Posterior vena cava (tissue), 2 donors: ENCODE measurements at regions not wholly inside any gene's neighbourhood (a gene's known extent, or its start where the extent isn't known, plus 50 kb on each side); places are given as distances from the start of the nearest gene placed in this dataset.
"Not testable (repeated sequence)": the region's sequence is repeated elsewhere in the genome, so short reads cannot be mapped to it uniquely, and the experiment has no call there.

ENCODE experiments used
- DNase-seq: peaks from one replicate; pipeline ENCODE4 v3.0.0-alpha.2; 2020; ENCODE audit warnings: low spot score
- intact Hi-C, 2 donors: fragments of 100-400 bp; cut with DNase I; formaldehyde crosslinking; loops; one replicate each; pipeline versions ENCODE4 v1.14.1 to v1.14.2; 2022 to 2023
- donor health status: DM: yes; HTN: yes; CAD: no.
- donor health status: DM: yes; HTN: yes; CAD: no.

DNA sequence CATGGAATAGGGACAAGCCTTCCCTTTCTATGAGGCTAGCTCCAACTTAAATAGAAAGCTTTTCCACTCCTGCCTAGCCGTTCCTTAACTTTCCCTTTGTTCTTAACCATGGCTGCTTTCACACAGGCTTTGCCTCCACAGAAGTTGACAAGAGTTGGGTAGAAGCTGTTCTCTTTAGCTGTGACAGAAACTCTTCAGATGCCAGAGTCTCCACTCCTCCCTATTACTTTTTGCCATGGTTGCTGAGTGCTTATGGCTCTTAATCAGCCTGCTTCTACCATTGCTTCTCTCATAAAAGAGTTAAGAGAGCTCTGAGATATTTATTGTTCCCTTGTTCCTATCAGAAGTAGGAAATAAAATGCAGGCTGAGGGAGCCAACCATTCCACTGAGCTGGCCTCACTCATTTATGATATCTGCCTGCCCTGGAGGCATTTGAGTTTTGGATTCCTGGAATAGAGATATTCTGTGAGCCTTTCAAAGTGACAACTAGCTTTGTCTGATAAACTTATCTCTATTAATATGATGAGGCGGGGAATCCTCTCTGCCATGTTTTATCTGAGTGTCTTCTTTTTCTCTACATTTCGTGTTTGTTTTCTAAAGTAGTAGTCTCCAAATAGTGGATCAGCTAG, 162.6 kb downstream of the DMAC1 start:
- intact Hi-C loops: no loop called here
- DNase-seq: no peak

DNA sequence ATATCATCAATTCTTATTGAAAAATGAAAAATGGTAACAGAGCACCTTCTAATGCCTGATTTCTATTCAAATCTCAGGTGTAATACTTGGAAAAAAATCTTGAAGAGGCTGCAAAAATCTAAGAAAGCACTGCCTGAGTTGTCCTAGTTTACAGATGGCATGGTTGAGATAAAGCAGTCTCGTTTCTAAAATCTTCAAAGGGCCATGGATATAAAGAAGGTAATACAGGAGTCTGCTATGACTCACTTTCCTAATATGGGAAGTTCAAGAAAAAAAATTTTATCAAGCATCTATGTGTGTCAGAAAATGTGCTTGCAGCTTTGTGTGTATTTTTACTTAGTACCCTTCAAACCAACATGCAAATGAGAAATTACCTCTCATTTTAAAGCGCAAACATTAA, 163.3 kb downstream of the DMAC1 start:
- intact Hi-C loops: no loop called here
- DNase-seq: no peak

DNA sequence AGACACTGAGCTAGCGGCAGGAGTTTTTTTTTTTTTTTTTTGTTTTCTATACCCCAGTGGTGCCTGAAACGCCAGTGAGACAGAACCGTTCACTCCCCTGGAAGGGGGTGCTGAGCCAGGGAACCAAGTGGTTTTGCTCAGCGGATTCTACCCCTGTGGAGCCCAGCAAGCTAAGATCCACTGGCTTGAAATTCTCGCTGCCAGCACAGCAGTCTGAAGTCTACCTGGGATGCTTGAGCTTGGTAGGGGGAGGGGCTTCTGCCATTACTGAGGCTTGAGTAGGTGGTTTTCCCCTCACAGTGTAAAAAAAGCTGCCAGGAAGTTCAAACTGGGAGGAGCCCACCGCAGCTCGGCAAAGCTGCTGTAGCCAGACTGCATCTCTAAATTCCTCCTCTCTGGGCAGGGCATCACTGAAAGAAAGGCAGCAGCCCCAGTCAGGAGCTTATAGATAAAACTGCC, 173.0 kb downstream of the DMAC1 start:
- DNase-seq, intact Hi-C loops: not testable (repeated sequence)

DNA sequence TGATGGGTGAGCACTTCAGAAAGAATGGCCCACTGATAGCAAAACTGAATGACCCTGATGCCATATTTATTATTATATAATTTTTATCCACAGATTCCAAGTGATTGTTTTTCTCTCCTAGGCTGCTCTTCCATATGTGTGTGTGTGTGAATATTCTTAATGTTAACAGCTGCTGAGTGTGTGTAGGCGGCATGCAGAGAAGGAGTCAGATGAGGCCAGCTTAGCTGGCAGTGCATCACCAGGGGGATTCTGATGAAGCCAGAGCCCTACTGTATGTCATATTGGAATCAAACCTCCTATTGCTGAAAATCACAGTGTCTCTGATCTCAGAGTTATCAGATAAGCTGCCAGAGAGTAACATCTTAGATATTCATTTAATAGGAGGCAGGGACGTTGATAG, 177.1 kb downstream of the DMAC1 start:
- intact Hi-C loops: no loop called here

DNA sequence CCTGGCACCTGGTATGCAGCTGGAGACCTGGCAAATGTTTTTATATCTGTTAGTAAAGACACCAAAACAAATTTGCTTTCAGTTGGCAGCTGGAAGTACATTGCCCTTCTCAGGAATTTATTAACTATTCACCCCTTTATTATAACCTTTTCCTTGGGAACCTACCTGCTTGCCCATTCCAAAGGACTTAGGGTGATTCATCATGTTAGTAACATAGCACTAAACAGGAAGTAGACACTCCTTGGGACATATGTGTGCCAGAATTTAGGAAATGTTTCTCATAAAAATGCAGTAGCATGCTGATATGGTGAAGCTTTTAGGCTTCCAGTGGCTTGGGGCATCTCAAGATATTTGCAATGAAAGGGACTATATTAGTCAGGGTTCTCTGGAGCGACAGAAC, 184.2 kb downstream of the DMAC1 start:
- intact Hi-C loops: no loop called here
- DNase-seq: no peak

More for the DNA sequence above, 177.1 kb downstream of the DMAC1 start:
- DNase-seq: no peak

DNA sequence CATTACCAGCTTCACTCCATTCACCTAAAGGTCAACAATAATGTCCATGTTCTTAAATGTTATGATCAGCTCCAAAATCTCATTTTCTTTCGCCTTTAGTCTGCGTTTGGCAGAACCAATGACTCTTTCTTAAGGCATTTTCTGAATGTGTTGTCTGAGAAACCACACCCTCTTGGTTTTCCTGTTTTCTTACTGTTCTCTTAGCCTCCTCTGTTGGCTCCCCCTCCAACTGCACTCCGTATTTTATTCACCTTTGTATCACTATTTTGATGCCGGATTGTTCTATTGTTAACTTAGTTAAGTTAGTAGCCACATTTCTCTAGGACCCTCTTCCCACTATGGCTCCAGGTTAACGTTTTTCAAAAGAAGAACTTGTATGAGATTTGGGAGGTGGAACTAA, 185.6 kb downstream of the DMAC1 start:
- DNase-seq: no peak
- intact Hi-C loops: no loop called here

DNA sequence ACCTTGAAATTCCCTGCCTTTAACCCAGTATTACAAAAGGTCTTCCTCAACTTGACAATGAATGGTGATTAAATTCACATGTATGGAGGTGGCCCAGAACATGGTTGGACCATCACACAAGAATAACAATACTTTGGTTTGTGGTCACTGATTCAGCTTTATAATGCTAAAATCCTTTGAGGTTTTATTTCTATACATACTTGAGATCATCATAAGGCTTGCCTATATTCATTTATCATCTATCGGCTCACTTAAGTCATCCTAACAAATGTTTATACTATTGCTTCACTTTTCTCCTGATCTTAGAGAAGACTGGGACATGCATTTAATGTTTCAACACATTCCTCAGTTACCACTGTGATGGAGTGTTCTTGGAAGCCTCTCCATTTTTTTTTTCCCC, 191.3 kb downstream of the DMAC1 start:
- DNase-seq: no peak
- intact Hi-C loops: no loop called here

DNA sequence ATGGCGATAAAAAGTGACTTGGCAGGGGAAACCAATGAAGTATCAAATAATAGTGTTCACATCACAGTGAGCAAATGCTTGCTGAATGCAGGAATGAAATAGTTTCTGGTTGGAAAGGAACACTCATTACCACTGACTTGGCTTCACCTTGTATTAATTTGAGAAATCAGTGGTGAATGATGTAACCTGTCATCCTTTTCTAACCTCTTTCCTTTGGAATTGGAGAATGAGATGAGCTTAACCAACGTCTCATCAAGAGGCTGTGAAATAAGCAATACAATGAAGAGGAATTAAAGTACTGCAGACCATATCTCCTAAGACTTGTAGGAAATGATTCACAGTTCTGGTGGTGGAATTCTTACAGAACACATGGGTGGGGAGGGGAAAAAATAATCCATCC, 192.2 kb downstream of the DMAC1 start:
- DNase-seq: no peak
- intact Hi-C loops: no loop called here

DNA sequence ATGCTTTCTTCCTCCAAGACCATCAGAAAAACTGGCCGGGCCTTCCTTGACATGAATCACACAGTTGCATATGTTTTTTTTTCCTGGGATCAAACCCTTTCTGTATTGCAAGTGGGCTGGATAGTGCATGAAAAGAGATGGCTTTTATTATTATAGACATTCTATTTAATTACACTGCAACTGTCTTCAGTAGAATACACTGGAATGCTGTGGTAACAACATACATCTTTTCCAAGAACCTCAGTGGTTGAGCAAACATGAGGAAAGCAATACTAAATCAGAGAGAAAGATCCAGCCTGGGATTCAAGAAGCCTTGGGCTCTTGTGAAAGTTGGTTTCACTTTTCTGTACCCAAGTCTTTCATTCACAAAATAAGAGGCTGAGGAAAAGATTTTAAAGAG, 193.0 kb downstream of the DMAC1 start:
- intact Hi-C loops: no loop called here
- DNase-seq: no peak

DNA sequence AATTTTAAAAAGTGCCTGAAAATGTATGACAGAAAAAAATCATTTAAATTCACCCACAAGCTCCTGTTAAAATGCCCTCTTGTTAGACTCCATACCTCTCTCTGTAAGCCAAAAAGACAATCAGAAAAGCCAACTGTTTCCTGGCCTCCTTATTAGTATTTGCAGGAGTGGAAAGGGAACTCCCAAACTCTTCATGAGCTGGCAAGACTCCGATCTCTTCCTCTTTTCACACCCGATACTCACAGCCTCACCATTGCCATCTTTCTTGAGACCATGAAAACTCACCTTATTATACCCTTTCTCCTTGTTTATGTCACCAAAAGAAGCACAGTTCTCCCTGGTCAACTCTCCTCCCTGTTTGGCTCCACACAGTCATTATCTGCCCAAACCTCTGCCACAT, 197.8 kb downstream of the DMAC1 start:
- intact Hi-C loops: loop anchor here in 1 of 2 donors (1.0 kb wide), 1 partner anchor 18 kb away; no protein-coding TSS in a partner anchor
- no peak for DNase-seq

DNA sequence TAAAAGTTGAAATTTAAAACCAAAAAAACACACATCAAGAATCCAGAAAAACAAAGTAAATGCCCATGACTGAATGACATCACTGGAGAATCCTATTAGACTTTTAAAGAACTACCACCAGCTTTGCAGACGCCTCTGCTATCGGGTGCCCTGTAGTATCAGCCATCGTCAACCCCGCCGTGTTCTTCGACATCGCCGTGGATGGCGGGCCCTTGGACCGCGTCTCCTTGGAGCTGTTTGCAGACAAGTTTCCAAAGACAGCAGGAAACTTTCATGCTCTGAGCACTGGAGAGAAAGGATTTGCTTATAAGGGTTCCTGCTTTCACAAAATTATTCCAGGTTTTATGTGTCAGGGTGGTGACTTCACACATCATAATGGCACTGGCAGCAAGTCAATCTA, 201.9 kb downstream of the DMAC1 start:
- intact Hi-C loops: no loop called here
- no peak for DNase-seq

DNA sequence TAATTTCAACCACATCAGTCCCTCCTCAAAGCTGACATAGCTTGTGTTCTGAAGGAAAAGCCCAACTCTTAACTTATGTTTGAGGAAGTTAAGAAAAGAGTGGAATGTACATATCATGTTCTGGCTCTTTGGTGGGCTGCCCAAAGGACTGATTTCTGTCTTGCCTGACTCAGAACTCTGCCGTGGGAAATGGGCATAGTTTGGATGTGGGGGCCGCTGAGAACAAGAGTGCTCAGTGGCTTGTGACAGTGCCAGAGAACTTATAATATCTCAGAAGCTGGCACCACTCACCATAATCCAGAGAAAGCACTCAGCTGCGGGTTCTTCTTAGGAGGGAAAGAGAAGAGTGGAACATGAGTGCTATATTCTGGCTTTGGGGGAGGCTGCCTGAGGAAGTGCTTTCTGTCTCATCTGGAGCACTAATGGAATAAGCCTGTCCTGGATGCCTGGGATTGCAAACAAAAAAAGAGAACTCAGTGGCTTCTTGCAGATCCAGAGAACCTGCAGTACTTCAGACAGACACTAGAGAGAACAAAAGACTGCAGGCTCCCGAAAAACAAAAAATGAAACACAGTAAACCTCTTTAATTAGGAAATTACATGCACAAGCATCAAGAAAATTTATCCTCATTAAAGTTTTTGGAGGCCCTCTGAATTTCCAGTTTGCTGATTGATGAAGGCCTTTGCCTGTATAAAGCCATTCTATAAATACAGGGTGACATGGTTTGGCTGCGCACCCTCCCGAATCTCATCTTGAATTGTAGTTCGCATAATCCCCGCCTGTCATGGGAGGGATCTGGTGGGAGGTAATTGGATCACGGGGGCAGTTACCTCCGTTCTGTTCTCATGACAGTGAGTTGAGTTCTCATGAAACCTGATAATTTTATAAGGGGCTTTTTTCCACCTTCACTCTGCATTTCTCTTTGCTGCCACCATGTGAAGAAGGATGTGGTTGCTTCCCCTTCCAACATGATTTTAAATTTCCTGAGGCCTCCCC, 207.0 kb downstream of the DMAC1 start:
- no peak for DNase-seq
- intact Hi-C loops: no loop called here

DNA sequence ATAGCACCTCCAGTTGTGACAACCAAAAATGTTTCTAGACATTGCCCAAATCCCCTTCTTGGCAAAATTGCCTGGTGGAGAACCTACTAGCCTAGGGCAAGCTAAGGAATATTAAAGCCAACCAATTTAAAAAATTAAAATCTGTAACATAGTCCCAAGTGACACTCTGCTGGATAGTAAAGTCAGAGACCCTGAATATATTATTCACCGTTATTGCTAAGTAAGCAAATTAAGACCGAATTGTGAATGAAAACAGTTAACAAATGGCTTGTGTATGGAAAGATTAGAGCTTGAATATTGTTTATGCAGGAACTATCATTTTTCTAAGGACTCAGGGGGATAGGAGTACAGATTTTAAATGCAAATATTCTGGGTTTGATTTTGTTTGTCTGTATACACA, 208.1 kb downstream of the DMAC1 start:
- DNase-seq: no peak

DNA sequence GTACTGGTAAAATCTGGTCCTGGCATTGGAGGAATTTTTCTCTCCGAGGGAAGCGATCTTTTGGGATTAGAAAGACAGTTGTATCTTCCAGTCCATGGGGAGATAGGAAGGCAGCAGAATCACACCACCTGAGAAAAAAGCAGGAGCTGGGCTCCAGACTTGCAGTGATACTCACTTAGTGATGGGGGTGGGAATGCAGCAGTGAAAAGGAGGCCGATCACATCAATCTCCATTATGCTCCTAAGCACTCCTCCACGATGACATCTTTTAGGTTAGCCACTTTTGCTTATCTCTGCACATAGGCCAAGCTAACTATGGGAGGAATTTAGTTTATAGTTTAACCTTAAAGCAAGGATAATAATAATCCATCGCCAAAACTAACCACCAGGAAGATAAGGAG, 219.0 kb downstream of the DMAC1 start:
- no peak for DNase-seq
- intact Hi-C loops: no loop called here

More for the DNA sequence above, 208.1 kb downstream of the DMAC1 start:
- intact Hi-C loops: no loop called here

DNA sequence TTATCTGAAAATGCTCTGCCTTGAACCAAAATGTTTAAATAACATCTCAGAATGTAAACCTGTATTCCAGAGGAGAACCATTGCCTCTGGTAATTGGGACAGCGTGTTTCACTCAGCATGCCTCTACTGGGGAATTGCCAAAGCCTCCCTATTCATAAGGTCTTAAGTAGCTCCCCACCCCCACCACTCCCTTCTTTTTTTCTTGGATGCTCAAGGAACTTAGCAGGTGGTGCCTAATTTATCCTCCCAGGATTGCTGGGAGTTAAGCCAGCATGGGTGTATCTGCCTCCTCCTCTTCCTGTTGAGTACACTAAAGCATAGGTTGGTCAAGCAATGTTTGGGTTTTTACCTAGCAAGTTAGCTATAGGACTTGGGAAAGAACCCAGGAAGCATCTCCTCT, 220.2 kb downstream of the DMAC1 start:
- DNase-seq: no peak
- intact Hi-C loops: no loop called here

DNA sequence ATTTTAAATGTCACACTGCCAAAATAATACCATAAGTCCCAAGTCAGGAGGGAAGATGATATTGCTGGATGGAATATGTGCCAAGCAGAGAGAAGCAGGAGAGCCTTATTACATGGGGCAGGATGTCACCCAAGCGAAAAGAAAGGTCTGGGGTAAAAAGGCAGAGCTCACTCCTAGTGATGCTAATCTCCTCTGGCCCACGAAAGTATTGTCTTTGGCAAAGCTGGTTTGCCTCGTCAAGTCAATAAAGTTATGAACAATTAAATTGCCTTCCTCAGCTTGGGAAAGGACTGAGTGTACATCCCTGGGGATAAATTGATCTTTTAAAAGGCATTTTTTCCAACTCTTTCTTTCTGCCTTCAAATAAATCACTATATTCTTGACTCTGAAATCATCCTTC, 220.6 kb downstream of the DMAC1 start:
- intact Hi-C loops: no loop called here
- no peak for DNase-seq

DNA sequence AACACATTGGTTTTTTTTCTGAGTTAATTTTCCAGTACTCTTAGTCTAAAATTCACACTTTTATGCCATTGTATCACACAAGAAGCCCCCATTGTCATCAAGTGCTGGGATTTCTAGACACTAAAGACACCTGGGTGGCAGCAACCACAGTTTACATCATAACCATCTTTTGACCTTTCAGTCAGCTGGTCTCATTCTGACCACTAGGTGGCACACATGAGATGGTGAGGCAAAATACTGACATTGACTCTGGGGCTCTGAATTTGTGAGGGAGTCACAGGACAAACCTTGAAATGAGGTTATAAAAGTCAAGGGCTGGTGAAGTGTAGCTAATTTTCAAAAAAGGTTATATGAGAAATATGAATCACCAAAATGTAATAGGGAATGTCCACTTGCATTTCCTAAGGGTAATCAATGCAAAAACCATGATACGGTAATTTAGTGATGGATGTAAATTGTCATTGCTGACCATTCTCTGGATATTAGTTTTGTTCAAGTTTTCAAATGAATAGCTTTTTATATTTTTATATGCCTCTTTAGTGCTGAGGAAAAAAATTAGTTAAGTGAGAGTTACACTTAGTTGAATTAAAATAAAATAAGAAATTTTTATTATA, 229.4 kb downstream of the DMAC1 start:
- DNase-seq: no peak

DNA sequence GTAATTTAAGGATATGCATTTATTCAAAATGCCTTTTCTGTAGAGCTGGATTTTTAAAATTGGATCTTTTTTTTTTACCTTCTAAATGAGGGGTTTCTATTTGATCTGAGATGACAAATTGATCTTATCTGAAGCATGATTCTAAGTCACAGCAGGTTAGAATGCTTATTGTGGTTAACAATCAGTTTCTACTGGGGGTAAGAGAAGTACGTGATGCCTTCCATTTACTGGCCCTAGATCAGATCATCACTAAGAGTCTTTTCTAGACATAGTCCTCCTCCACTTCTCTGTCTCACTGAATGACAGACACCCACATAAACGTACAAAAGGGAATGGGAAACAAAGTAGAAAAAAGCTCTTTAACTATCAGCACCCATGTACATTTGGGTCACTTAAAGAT, 231.9 kb downstream of the DMAC1 start:
- intact Hi-C loops: no loop called here
- DNase-seq: no peak

More for the DNA sequence above, 229.4 kb downstream of the DMAC1 start:
- intact Hi-C loops: no loop called here

DNA sequence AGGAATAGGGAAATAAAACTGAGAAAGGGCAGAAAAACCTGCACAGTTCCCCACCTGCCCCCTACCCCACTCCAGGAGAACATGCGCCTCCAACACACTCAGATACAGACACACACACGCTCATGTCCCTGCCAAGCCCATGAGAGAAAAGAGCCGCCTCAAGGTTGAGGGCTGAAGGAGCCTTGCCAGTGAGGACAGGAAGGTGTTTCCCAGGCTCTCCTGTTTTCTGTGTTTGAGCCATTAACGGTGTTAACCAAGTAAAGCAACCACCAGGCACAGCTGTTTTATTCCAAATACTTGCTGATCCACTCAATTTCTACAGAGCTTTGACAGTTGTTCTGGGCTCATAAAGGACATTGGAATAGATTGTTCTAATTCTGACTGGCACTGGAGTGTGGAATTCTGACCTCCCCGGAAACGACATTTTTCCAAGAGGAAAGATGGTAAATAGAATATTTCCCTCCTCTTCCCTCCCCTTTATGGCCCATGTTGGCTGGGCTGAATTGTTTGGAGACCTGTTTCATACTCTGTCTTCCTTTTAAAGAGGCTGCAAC, 238.0 kb downstream of the DMAC1 start:
- no peak for DNase-seq
- intact Hi-C loops: no loop called here
